NOMO-1 (cell line): ENCODE measurements at regions not wholly inside any gene's neighbourhood (a gene's known extent, or its start where the extent isn't known, plus 50 kb on each side); places are given as distances from the start of the nearest gene placed in this dataset.

Source experiments
- DNase-seq, 2 experiments: peaks; one replicate each; lab custom pipeline; 2025; ENCODE audit not compliant: unreplicated experiment in 2 of 2; lab: John Stamatoyannopoulos, UW

GRCh38 chr1:56235909-56236510, 343.4 kb downstream of the PLPP3 start:
- no peak for DNase-seq

GRCh38 chr1:56229186-56229585, 350.2 kb downstream of the PLPP3 start:
- no peak for DNase-seq

DNA sequence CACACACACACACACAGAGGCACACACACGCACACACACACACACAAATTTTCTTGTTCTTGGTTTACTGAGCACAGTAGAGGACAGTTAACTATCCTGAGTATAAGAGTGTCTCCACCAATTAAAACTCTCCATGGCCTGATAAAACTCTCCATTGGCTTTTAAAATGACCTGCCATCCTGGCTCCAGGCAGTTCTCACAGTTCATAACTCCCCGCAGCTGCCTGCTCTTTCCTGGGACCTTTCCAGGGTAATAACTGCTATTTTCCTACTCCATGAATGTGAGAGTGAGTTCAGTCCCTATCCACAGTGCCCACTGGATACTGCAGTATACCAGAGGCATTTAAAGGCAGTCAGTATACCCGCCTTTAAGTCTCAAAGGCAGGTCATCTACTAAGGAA, 351.5 kb downstream of the PLPP3 start:
- DNase-seq, result no peak

- DNase-seq, result no peak
Measured at GRCh38 chr1:56227401-56227800, 352.0 kb downstream of the PLPP3 start.

GRCh38 chr1:56225964-56226815, 353.2 kb downstream of the PLPP3 start:
- DNase-seq, result no peak

- no peak for DNase-seq
Measured at GRCh38 chr1:56223968-56224367, 355.4 kb downstream of the PLPP3 start.

DNA sequence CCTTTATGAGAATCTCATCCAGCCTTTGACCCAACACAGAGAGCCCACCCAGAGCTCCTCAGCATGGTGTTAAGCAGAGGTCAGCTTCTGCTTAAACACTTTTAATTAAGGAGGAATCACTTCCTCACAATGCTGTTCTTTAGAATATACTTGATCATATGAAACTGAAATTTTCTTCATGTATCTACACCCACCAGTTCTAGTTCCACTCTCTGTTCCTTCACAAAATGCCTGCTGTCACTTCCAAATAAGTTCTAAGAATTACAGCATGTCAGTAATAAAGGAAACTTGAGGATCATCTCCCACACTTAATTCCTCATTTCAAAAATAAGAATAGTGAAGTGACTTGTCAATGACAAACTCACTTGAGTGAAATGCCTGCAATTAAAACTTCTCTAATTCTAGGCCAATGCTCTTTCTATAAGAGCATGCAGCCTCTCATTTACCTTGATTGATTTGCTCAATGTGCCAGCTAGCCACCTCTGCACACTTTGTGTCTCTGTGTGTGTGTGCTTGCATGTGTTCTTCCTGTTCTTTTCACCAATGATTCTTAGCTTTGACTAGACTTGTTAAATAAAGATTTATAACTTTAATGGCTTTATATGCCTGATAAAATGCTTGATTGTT, 356.3 kb downstream of the PLPP3 start:
- no peak for DNase-seq

GRCh38 chr1:56220021-56220420, 359.3 kb downstream of the PLPP3 start:
- DNase-seq, result no peak

DNA sequence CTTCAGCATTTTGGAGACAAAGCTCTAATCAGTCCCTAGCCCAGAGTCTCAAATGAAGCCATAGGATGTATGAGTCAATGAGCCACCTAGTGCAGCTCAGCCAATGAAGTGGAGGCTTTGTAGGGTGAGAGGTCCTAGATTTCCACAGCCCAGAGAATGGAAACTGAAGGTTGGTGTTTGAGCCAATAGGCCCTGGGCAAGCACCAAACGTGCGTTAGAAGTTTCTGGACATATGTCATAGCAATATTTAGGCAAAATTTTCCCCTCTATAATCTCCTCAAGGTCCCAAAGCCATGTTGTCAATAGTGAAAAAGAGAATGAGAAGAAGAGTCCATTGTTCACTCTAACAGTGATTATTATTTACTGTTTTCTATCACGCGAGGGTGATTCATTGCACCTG, 361.3 kb downstream of the PLPP3 start:
- DNase-seq, result no peak

- DNase-seq, result no peak
Measured at GRCh38 chr1:56216218-56216617, 363.1 kb downstream of the PLPP3 start.

DNA sequence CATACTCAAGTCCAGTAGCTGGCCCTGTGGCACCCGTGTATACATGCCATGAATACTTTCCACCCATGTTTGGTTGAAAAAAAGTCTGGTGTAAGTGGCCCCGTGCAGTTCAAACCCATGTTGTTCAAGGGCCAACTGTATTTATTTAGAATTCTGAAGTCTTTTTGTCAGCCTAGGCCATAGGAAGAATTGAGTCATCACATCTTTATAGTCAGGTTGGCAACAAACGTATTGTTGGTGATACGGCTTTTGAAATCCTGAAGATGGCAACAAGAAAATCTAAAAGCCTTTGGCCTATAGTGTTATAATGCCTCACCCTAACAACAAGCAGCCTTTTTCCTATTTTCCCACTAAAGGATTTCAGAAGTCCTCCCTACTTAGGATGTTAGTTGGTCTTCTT, 363.6 kb downstream of the PLPP3 start:
- DNase-seq, result no peak

DNA sequence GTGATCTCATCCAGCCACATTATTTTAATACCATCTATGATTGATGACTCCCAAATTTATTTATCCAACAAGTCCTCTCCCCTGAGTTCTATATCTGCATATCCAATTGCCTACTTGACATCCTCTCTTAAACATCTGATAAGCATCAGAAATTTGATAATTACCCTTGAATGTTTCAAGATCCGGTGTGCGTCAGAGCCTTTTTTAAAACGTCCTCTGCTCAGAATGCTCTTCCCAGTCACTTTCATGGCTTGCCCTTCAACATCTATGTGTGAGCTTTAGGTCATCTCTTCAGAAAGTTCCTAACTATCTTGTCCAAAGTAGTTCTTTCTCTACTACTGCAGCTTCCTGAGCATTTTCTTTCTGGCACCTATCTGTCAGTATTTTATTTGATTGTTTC, 364.3 kb downstream of the PLPP3 start:
- DNase-seq, result no peak

- no peak for DNase-seq
Measured at GRCh38 chr1:56213068-56213467, 366.3 kb downstream of the PLPP3 start.

GRCh38 chr1:56212143-56212542, 367.2 kb downstream of the PLPP3 start:
- no peak for DNase-seq

GRCh38 chr1:56206391-56206790, 373.0 kb downstream of the PLPP3 start:
- no peak for DNase-seq

GRCh38 chr1:56204206-56204605, 375.2 kb downstream of the PLPP3 start:
- DNase-seq, result no peak

DNA sequence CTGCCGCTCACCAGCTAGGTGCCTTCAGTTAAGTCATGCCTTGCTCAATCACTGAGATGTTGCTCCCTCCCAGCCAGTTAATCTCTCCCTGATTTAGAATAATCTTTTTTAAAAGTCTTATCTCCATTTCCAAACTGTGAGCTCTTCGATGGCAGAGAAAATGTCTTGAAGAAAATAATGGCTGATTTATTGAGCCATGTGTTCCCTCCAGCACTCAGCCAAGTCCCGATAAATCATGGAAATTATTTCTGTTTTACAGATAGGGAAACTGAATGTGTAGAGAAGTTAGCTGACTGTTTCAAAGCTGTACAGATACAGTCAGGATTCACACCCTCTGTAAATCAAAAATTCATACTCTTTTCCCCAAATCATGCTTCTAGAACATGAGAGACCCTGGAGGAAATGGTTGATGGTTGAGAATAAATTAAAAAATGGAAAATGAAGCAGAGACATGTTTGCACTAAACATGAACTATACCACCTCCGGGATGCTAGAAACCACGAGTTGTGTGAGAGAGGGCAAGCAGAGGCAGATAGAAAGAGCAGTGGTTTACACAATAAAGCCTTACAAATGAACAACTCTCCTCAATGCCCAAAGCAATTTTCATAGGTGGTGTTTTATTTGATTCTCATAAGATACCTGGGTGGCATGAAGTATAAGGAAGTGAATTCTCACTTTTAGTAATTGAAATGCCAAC, 376.4 kb downstream of the PLPP3 start:
- no peak for DNase-seq

DNA sequence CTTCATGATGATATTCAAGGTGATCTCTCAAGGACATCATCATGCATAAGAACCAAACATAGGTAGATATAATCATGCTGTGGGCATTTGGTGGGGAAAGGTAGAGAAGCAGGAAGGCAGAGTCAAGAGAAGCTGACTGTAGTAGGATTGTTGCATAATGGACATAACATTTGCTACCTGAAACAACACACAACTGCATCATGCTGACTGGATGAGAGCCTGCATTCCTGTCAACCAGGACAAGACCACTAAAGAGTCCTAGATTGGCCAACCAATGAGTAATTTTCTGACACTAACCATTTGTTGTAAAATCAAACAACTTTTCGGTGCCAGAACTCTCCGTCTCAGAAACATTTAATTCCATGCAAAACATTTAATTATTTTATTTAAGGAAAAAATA, 377.2 kb downstream of the PLPP3 start:
- no peak for DNase-seq

DNA sequence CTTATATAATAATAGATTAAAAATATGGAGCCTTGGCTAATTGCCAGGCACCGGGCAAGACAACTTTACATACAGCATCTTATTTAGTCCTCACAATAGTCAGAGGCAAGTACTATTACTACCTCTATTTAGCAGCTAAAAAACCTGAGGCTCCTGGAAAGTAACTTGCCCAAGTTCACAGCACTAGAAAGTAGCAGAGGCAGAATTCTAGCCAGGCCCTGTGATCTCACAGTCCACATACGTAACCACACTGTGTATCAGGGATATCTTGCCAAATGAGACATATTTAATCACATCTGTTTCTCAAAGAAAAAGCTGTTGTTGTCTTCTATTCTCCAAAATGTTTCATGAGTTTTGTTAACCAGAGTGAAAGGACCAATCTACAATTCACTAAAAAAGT, 378.5 kb downstream of the PLPP3 start:
- DNase-seq, result no peak

DNA sequence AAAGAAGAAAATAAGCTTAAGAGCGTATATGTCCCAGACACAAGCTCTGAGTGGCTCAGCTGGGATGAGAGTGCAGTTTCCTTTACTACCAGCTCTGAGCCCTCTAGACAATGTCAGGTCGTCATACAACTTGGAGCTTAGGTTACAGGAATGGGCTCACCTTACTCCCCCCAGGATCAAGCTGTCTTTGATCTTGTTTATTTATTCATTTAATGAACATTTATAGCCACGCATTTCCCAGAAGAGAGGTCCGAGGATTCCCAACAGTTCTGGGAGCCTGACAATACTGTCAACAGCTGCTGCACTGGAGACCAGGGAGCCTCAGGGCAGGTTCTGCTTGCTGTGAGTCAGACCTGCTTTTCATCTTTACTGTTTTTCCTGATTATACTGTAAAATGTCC, 378.9 kb downstream of the PLPP3 start:
- no peak for DNase-seq

DNA sequence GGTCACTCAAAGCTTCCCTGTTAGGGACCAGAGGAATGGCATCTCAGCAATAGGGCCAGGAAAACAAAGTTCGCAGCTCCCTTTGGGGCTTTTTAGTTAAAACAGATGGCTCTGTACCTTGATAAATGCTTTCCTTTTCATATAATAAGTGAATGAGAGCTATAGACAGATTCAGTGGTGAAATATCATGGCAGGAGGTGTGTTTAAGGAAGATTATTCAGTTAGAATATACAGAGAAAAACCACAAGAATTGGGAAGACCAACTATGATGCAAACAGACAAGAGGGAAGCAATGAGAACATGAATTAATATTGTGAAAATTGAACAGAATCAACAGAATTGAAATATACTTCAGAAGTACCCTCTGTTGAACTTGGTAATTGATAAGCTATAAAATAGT, 379.4 kb downstream of the PLPP3 start:
- no peak for DNase-seq
